Skeletal muscle satellite cell (primary cell): ENCODE measurements at regions not wholly inside any gene's neighbourhood (a gene's known extent, or its start where the extent isn't known, plus 50 kb on each side); places are given as distances from the start of the nearest gene placed in this dataset.

Source experiments
- H3K27me3 ChIP-seq: 2 replicates; pipeline ENCODE4 v1.7.0; 2013; ENCODE audit warnings: low read length; ENCODE audit not compliant: control insufficient read depth, insufficient read depth
- H3K36me3 ChIP-seq: 2 replicates; pipeline ENCODE4 v1.7.0; 2013; ENCODE audit warnings: mild to moderate bottlenecking, control low read depth, low read length; ENCODE audit not compliant: insufficient read depth
- H3K4me1 ChIP-seq: 2 replicates; pipeline ENCODE4 v1.7.0; 2013; ENCODE audit warnings: low read length; ENCODE audit not compliant: control insufficient read depth, insufficient read depth
- H3K4me2 ChIP-seq: 2 replicates; pipeline ENCODE4 v1.7.0; 2013; ENCODE audit warnings: mild to moderate bottlenecking, low read length
- H3K4me3 ChIP-seq: 2 replicates; pipeline ENCODE4 v1.7.0; 2013; ENCODE audit warnings: low read length
- H3K9ac ChIP-seq: 2 replicates; pipeline ENCODE4 v1.7.0; 2013; ENCODE audit warnings: mild to moderate bottlenecking, low read depth, low read length, moderate library complexity
- H3K9me3 ChIP-seq: replicated peaks from 2 replicates; pipeline ENCODE4 v1.7.0; 2013; ENCODE audit warnings: mild to moderate bottlenecking, control low read depth, low read length

- no peak overlapping the region for H3K9ac ChIP-seq
- peaks cover 3% of the 10 kb centered on the region for H3K9me3 ChIP-seq
- H3K4me2 ChIP-seq, result no peak overlapping the region
- no peaks in the 10 kb centered on the region for H3K4me1 ChIP-seq
- H3K36me3 ChIP-seq, result no peaks in the 10 kb centered on the region
- no peaks in the 10 kb centered on the region for H3K27me3 ChIP-seq
- H3K4me3 ChIP-seq, result no peak overlapping the region
Measured at GRCh38 chr15:98240303-98240702, 279.8 kb downstream of the ARRDC4 start.

- H3K27me3 ChIP-seq, result no peaks in the 10 kb centered on the region
- H3K9me3 ChIP-seq, result peaks cover 3% of the 10 kb centered on the region
- H3K9ac ChIP-seq, result no peak overlapping the region
- no peak overlapping the region for H3K4me2 ChIP-seq
- no peak overlapping the region for H3K4me3 ChIP-seq
- H3K4me1 ChIP-seq, result no peaks in the 10 kb centered on the region
- H3K36me3 ChIP-seq, result no peaks in the 10 kb centered on the region
Measured at GRCh38 chr15:98241032-98241554, 280.6 kb downstream of the ARRDC4 start.

- H3K9me3 ChIP-seq, result no peaks in the 10 kb centered on the region
- no peaks in the 10 kb centered on the region for H3K4me1 ChIP-seq
- no peak overlapping the region for H3K4me3 ChIP-seq
- no peaks in the 10 kb centered on the region for H3K27me3 ChIP-seq
- H3K4me2 ChIP-seq, result no peak overlapping the region
- H3K9ac ChIP-seq, result no peak overlapping the region
- no peaks in the 10 kb centered on the region for H3K36me3 ChIP-seq
Measured at GRCh38 chr15:98257290-98257689, 296.8 kb downstream of the ARRDC4 start.

- H3K36me3 ChIP-seq, result no peaks in the 10 kb centered on the region
- H3K4me3 ChIP-seq, result no peak overlapping the region
- no peaks in the 10 kb centered on the region for H3K9me3 ChIP-seq
- H3K9ac ChIP-seq, result no peak overlapping the region
- no peak overlapping the region for H3K4me2 ChIP-seq
- no peaks in the 10 kb centered on the region for H3K4me1 ChIP-seq
- no peaks in the 10 kb centered on the region for H3K27me3 ChIP-seq
Measured at GRCh38 chr15:98263787-98264186, 303.3 kb downstream of the ARRDC4 start.

GRCh38 chr15:98266295-98266694, 305.8 kb downstream of the ARRDC4 start:
- no peaks in the 10 kb centered on the region for H3K27me3 ChIP-seq
- H3K4me2 ChIP-seq, result no peak overlapping the region
- H3K4me1 ChIP-seq, result no peaks in the 10 kb centered on the region
- no peaks in the 10 kb centered on the region for H3K9me3 ChIP-seq
- no peak overlapping the region for H3K9ac ChIP-seq
- no peak overlapping the region for H3K4me3 ChIP-seq
- H3K36me3 ChIP-seq, result no peaks in the 10 kb centered on the region

GRCh38 chr15:98268163-98268562, 307.7 kb downstream of the ARRDC4 start:
- no peaks in the 10 kb centered on the region for H3K9me3 ChIP-seq
- no peaks in the 10 kb centered on the region for H3K27me3 ChIP-seq
- no peak overlapping the region for H3K4me2 ChIP-seq
- H3K36me3 ChIP-seq, result no peaks in the 10 kb centered on the region
- no peak overlapping the region for H3K4me3 ChIP-seq
- H3K4me1 ChIP-seq, result no peaks in the 10 kb centered on the region
- H3K9ac ChIP-seq, result no peak overlapping the region

- Histone ChIP-seq H3K4me2 (no peak overlapping the region), H3K4me1 (no peaks in the 10 kb centered on the region), H3K9me3 (no peaks in the 10 kb centered on the region), H3K36me3 (no peaks in the 10 kb centered on the region), H3K27me3 (no peaks in the 10 kb centered on the region), H3K9ac (no peak overlapping the region), H3K4me3 (no peak overlapping the region)
Measured at GRCh38 chr15:98272625-98273024, 312.1 kb downstream of the ARRDC4 start.

- no peak overlapping the region for H3K4me3 ChIP-seq
- no peak overlapping the region for H3K9ac ChIP-seq
- H3K9me3 ChIP-seq, result no peaks in the 10 kb centered on the region
- no peak overlapping the region for H3K4me2 ChIP-seq
- no peaks in the 10 kb centered on the region for H3K27me3 ChIP-seq
- no peaks in the 10 kb centered on the region for H3K36me3 ChIP-seq
- no peaks in the 10 kb centered on the region for H3K4me1 ChIP-seq
Measured at GRCh38 chr15:98276018-98276417, 315.5 kb downstream of the ARRDC4 start.

- Histone ChIP-seq H3K4me3 (no peak overlapping the region), H3K27me3 (no peaks in the 10 kb centered on the region), H3K9ac (no peak overlapping the region), H3K9me3 (no peaks in the 10 kb centered on the region), H3K36me3 (no peaks in the 10 kb centered on the region), H3K4me1 (no peaks in the 10 kb centered on the region), H3K4me2 (no peak overlapping the region)
Measured at GRCh38 chr15:98277602-98278001, 317.1 kb downstream of the ARRDC4 start.

- no peak overlapping the region for H3K4me2 ChIP-seq
- H3K4me1 ChIP-seq, result no peaks in the 10 kb centered on the region
Measured at GRCh38 chr15:98280284-98280975, 319.9 kb downstream of the ARRDC4 start.

GRCh38 chr15:98281130-98281529, 320.6 kb downstream of the ARRDC4 start:
- Histone ChIP-seq H3K36me3 (no peaks in the 10 kb centered on the region), H3K27me3 (no peaks in the 10 kb centered on the region), H3K4me1 (no peaks in the 10 kb centered on the region), H3K4me3 (no peak overlapping the region), H3K4me2 (no peak overlapping the region), H3K9ac (no peak overlapping the region), H3K9me3 (no peaks in the 10 kb centered on the region)

More at GRCh38 chr15:98280284-98280975, 319.9 kb downstream of the ARRDC4 start:
- Histone ChIP-seq H3K36me3 (no peaks in the 10 kb centered on the region), H3K9ac (no peak overlapping the region), H3K9me3 (no peaks in the 10 kb centered on the region), H3K4me3 (no peak overlapping the region), H3K27me3 (no peaks in the 10 kb centered on the region)

- H3K36me3 ChIP-seq, result no peaks in the 10 kb centered on the region
- no peak overlapping the region for H3K4me3 ChIP-seq
- H3K9me3 ChIP-seq, result no peaks in the 10 kb centered on the region
- no peak overlapping the region for H3K9ac ChIP-seq
- H3K4me1 ChIP-seq, result no peaks in the 10 kb centered on the region
- H3K4me2 ChIP-seq, result no peak overlapping the region
- no peaks in the 10 kb centered on the region for H3K27me3 ChIP-seq
Measured at GRCh38 chr15:98282656-98283332, 322.3 kb downstream of the ARRDC4 start.
